ENCODE measurements at regions not wholly inside any gene's neighbourhood (a gene's known extent, or its start where the extent isn't known, plus 50 kb on each side); places are given as distances from the start of the nearest gene placed in this dataset.

GRCh38 chr4:147071209-147071740 is 125.6 kb upstream of the TTC29 start:
- no peak for TF ChIP-seq CTCF (IDR thresholded peaks at IDR 0.05)
- peaks cover 8% of the 10 kb centered on the region for H3K9me3 Mint-ChIP-seq
- Histone ChIP-seq H3K27ac (ENCODE audit: low read depth in 1 of 2, low read length in 2 of 2) (no peak overlapping the region), H3K4me1 (ENCODE audit: insufficient read depth, low read length) (no peaks in the 10 kb centered on the region), H3K9me3 (ENCODE audit: control insufficient read depth in 1 of 2, insufficient read depth in 1 of 2, low read length in 2 of 2) (peaks cover 0 to 8% of the 10 kb centered on the region in 2 experiments), H3K27me3 (ENCODE audit: control insufficient read depth in 1 of 2, insufficient read depth in 2 of 2, low read length in 2 of 2) (peaks cover 0 to 5% of the 10 kb centered on the region in 2 experiments), H3K36me3 (ENCODE audit: insufficient read depth, low read length) (no peaks in the 10 kb centered on the region), H3K4me3 (ENCODE audit: low read length) (no peak overlapping the region)
- H3K36me3 Mint-ChIP-seq (ENCODE audit: low read depth) = no peaks in the 10 kb centered on the region
- DNase-seq (no peak), ATAC-seq (ENCODE audit: poor library complexity) (no peak)
- ChIA-PET POLR2A (no interaction called here), CTCF (no interaction called here)
- H3K4me1 Mint-ChIP-seq (ENCODE audit: low read depth) = no peaks in the 10 kb centered on the region
- intact Hi-C loops (cut with DNase I, micrococcal nuclease) = no loop called here
- H3K27ac Mint-ChIP-seq = no peak overlapping the region
- H3K27me3 Mint-ChIP-seq = peaks cover 29% of the 10 kb centered on the region
- H3K4me3 Mint-ChIP-seq = no peak overlapping the region

- H3K36me3 Mint-ChIP-seq (ENCODE audit: low read depth) = no peaks in the 10 kb centered on the region
- H3K4me3 Mint-ChIP-seq = no peak overlapping the region
- POLR2A ChIA-PET = no interaction called here
- H3K4me1 Mint-ChIP-seq (ENCODE audit: low read depth) = no peaks in the 10 kb centered on the region
- CTCF ChIA-PET = no interaction called here
- TF ChIP-seq CTCF (IDR thresholded peaks at IDR 0.05) = no peak
- H3K4me3 ChIP-seq (ENCODE audit: low read length) = no peak overlapping the region
- intact Hi-C loops (cut with DNase I, micrococcal nuclease) = no loop called here
- ATAC-seq (ENCODE audit: poor library complexity) = no peak
- H3K27ac Mint-ChIP-seq = no peak overlapping the region
- no peak overlapping the region for H3K27ac ChIP-seq (ENCODE audit: low read depth in 1 of 2, low read length in 2 of 2)
- no peaks in the 10 kb centered on the region for H3K4me1 ChIP-seq (ENCODE audit: insufficient read depth, low read length)
- H3K9me3 Mint-ChIP-seq = peaks cover 8% of the 10 kb centered on the region
- DNase-seq = no peak
- no peaks in the 10 kb centered on the region for H3K36me3 ChIP-seq (ENCODE audit: insufficient read depth, low read length)
- peaks cover 0 to 8% of the 10 kb centered on the region in 2 experiments for H3K9me3 ChIP-seq (ENCODE audit: control insufficient read depth in 1 of 2, insufficient read depth in 1 of 2, low read length in 2 of 2)
- H3K27me3 Mint-ChIP-seq = peaks cover 33% of the 10 kb centered on the region
- H3K27me3 ChIP-seq (ENCODE audit: control insufficient read depth in 1 of 2, insufficient read depth in 2 of 2, low read length in 2 of 2) = no peaks in the 10 kb centered on the region
Observed at GRCh38 chr4:147076179-147076578, 130.5 kb upstream of the TTC29 start.

GRCh38 chr4:147076728-147077127 is 131.1 kb upstream of the TTC29 start:
- no peak overlapping the region for H3K4me3 ChIP-seq (ENCODE audit: low read length)
- no peak overlapping the region for H3K27ac Mint-ChIP-seq
- H3K27me3 ChIP-seq (ENCODE audit: control insufficient read depth in 1 of 2, insufficient read depth in 2 of 2, low read length in 2 of 2) = no peaks in the 10 kb centered on the region
- H3K9me3 Mint-ChIP-seq = peaks cover 8% of the 10 kb centered on the region
- no peak overlapping the region for H3K27ac ChIP-seq (ENCODE audit: low read depth in 1 of 2, low read length in 2 of 2)
- no peaks in the 10 kb centered on the region for H3K36me3 Mint-ChIP-seq (ENCODE audit: low read depth)
- intact Hi-C loops (cut with DNase I, micrococcal nuclease) = no loop called here
- no peaks in the 10 kb centered on the region for H3K36me3 ChIP-seq (ENCODE audit: insufficient read depth, low read length)
- H3K4me1 ChIP-seq (ENCODE audit: insufficient read depth, low read length) = no peaks in the 10 kb centered on the region
- ChIA-PET POLR2A (no interaction called here), CTCF (no interaction called here)
- DNase-seq (no peak), ATAC-seq (ENCODE audit: poor library complexity) (no peak)
- TF ChIP-seq CTCF (IDR thresholded peaks at IDR 0.05) = no peak
- peaks cover 0 to 8% of the 10 kb centered on the region in 2 experiments for H3K9me3 ChIP-seq (ENCODE audit: control insufficient read depth in 1 of 2, insufficient read depth in 1 of 2, low read length in 2 of 2)
- no peak overlapping the region for H3K4me3 Mint-ChIP-seq
- peaks cover 33% of the 10 kb centered on the region for H3K27me3 Mint-ChIP-seq
- no peaks in the 10 kb centered on the region for H3K4me1 Mint-ChIP-seq (ENCODE audit: low read depth)
